Ovary (tissue), 7 donors: ENCODE measurements at regions not wholly inside any gene's neighbourhood (a gene's known extent, or its start where the extent isn't known, plus 50 kb on each side); places are given as distances from the start of the nearest gene placed in this dataset.

Experiments used
- DNase-seq, 5 donors: peaks; one replicate each; pipeline ENCODE4 v3.0.0-alpha.2; 2019 to 2020
- H3K27ac ChIP-seq, 2 donors: fragments of 200-600 bp; one replicate each; pipeline versions ENCODE4 v1.5.1 to v1.8.0; 2019 to 2022
- H3K27me3 ChIP-seq: fragments of 200-600 bp; one replicate; pipeline ENCODE4 v1.8.0; 2022
- H3K36me3 ChIP-seq: fragments of 200-600 bp; sonication (generic); one replicate; pipeline ENCODE4 v1.5.1; 2019
- H3K4me1 ChIP-seq: one replicate; pipeline ENCODE4 v1.8.1; 2013; ENCODE audit warnings: mild to moderate bottlenecking, moderate library complexity; ENCODE audit not compliant: insufficient read depth
- H3K4me3 ChIP-seq: fragments of 200-600 bp; sonication (generic); one replicate; pipeline ENCODE4 v1.5.1; 2017
- H3K9me3 ChIP-seq, 2 donors: fragments of 200-600 bp in 1 of 2; sonication (generic) in 1 of 2; one replicate each; pipeline versions ENCODE4 v1.5.1 to v1.8.1; 2013 to 2019; ENCODE audit warnings: mild to moderate bottlenecking in 1 of 2, moderate library complexity in 1 of 2
- EP300 ChIP-seq: sonication (generic); formaldehyde crosslinking; IDR thresholded peaks from one replicate; pipeline ENCODE4 v1.6.1; 2017; ENCODE audit warnings: antibody characterized with exemption
- POLR2A ChIP-seq: fragments of 450-650 bp; IDR thresholded peaks from one replicate; pipeline ENCODE4 v1.6.1; 2017; ENCODE audit warnings: antibody characterized with exemption, mild to moderate bottlenecking, moderate library complexity
- WGBS, 3 donors: extraction: QIAGEN DNeasy Blood & Tissue Kit in 1 of 3; methylation state at CpG; one replicate each; pipeline versions ENCODE4 v1.1.5 to v1.1.7; 2013 to 2017; 5-methylcytosine and 5-hydroxymethylcytosine counted together
- intact Hi-C, 4 donors: fragments of 100-400 bp; cut with DNase I; formaldehyde crosslinking; loops; one replicate each; pipeline versions ENCODE4 v1.11.0 to v1.15.1; 2022 to 2023
- TF ChIP-seq, protein P1 (sequence below), 3 donors: fragments of 450-650 bp in 2 of 3; fragments of 200-600 bp in 1 of 3; IDR thresholded peaks; one replicate each; pipeline versions ENCODE4 v1.5.1 to v1.8.0; 2016 to 2022; ENCODE audit warnings: antibody characterized with exemption in 3 of 3, mild to moderate bottlenecking in 1 of 3
- donor health status: DM: no; HTN: no; CAD: no; lungs with moderate emphysema.
- donor health status: DM: no; HTN: no; CAD: no.
- donor health status: Bipolar disorder and iron deficiency.
- donor health status: DM: no; HTN: no; CAD: no.
- donor health status: DM: yes; HTN: yes; CAD: no.

DNA sequence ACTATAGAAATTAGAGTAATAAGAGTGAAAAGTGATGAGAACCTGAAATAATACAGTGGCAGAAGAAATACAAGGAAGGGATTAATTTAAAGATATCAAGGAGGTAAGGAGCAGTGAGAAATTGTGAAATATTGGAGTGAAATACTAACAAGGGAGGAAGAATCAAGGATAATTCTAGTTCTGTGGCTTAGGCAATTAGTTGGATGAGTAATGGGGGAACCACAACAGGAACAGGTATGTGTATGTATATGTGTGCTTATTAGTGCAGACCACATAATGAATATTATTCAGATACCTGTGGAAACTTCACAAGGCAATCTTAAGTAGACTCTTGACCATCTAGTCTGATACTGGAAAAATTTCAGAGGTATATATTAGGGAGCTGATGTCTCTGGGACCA lies 143.3 kb downstream of the TINAG start:
- Histone ChIP-seq H3K36me3 (no peaks in the 10 kb centered on the region), H3K4me1 (no peaks in the 10 kb centered on the region), H3K9me3 (no peaks in the 10 kb centered on the region), H3K27me3 (no peaks in the 10 kb centered on the region), H3K27ac (no peak overlapping the region), H3K4me3 (no peak overlapping the region)
- intact Hi-C loops = no loop called here
- no peak for TF ChIP-seq POLR2A
- TF ChIP-seq EP300 = no peak
- TF ChIP-seq, protein P1, sequence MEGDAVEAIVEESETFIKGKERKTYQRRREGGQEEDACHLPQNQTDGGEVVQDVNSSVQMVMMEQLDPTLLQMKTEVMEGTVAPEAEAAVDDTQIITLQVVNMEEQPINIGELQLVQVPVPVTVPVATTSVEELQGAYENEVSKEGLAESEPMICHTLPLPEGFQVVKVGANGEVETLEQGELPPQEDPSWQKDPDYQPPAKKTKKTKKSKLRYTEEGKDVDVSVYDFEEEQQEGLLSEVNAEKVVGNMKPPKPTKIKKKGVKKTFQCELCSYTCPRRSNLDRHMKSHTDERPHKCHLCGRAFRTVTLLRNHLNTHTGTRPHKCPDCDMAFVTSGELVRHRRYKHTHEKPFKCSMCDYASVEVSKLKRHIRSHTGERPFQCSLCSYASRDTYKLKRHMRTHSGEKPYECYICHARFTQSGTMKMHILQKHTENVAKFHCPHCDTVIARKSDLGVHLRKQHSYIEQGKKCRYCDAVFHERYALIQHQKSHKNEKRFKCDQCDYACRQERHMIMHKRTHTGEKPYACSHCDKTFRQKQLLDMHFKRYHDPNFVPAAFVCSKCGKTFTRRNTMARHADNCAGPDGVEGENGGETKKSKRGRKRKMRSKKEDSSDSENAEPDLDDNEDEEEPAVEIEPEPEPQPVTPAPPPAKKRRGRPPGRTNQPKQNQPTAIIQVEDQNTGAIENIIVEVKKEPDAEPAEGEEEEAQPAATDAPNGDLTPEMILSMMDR (IDR thresholded peaks at IDR 0.05) = no peak
- no peak for DNase-seq

DNA sequence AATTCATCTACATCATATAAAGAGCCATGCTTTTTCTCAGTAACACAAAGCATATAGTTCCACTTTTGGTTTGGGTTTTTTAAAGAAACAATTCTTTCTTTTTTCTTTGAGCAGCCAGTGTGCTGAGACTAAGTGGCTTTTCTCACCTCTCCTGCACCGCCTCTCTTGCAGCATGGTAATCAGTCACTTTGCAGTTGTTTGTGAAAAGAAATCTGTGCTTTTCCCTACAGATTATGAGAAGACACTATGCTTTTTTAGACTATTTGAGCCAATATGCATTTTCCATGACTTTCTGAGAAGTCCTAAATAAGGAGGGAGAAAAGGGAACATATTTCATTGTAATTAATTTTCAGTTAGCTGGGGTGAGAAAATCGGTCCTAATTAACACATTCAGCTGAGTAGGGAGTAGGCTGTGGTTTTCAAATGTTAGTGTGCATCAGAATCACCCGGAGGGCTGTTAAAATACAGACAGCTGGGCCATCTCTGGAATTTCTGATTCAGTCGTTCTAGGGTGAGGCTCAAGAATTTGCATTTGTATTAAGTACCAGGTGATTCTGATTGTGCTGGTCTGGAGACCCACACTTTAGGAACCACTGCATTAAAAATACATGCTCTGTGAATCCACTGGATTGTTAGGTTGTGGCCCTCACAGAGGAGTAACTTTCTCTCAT lies 155.2 kb downstream of the TINAG start:
- intact Hi-C loops = no loop called here

DNA sequence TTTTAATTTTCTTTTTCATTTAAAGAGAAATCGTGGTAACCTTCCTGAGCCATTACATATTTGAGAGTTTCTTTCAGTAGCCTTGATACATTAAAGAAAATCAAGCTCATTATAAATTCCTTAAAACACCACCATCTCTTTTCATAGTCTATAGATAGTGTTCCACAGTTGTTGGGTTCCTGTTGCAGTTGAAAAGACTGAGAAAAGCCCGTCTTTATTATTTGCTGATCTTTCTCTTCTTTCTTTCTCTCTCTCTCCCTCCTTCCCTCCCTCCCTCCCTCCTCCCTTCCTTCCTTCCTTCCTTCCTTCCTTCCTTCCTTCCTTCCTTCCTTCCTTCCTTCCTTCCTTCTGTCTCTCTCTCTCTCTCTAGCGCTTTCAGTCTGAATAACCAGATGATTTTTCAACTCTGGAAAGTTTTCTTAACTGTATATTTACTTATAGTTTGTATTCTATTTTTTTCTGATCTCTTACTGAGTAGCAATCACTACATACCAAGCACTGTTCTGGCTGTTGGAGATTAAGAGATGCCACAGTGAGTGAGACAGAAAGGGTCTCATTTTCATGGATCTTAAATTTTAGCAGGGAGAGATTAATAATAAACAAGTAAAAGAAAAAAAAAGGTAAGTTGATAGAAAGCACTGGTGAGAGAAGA lies 157.5 kb downstream of the TINAG start:
- intact Hi-C loops = no loop called here
- no peaks in the 10 kb centered on the region for H3K4me1 ChIP-seq
- TF ChIP-seq, protein P1 (IDR thresholded peaks at IDR 0.05) = no peak
- TF ChIP-seq POLR2A = no peak
- no peak for TF ChIP-seq EP300
- DNase-seq = no peak
- no peak overlapping the region for H3K27ac ChIP-seq
- H3K9me3 ChIP-seq = no peaks in the 10 kb centered on the region
- no peaks in the 10 kb centered on the region for H3K27me3 ChIP-seq
- no peaks in the 10 kb centered on the region for H3K36me3 ChIP-seq
- no peak overlapping the region for H3K4me3 ChIP-seq
- 77 to 82% (median 81%) methylated on average over 3 of the region's 3 CpGs for whole genome bisulfite sequencing, 3 donors

More for the DNA sequence above, 155.2 kb downstream of the TINAG start:
- H3K4me3 ChIP-seq = no peak overlapping the region
- no peaks in the 10 kb centered on the region for H3K9me3 ChIP-seq
- WGBS, 3 donors = 44 to 46% (median 46%) methylated on average over 4 of the region's 4 CpGs
- no peaks in the 10 kb centered on the region for H3K4me1 ChIP-seq
- no peak for DNase-seq
- H3K36me3 ChIP-seq = no peaks in the 10 kb centered on the region
- TF ChIP-seq, protein P1 (IDR thresholded peaks at IDR 0.05) = no peak
- TF ChIP-seq EP300 (no peak), POLR2A (no peak)
- no peaks in the 10 kb centered on the region for H3K27me3 ChIP-seq
- no peak overlapping the region for H3K27ac ChIP-seq

DNA sequence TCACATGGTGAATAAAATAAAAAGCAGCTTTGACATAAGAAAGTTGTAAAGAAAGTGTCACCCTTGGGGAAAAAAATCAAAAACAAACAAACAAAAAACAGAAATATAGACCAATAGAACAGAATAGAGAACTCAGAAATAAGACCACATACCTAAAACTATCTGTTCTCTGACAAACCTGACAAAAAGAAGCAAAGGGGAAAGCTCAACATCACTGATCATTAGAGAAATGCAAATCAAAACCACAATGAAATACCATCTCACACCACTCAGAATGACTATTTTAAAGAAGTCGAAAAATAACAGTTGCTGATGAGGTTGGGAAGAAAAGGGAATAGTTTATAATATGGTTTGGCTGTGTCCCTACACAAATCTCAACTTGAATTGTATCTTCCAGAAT lies 159.1 kb downstream of the TINAG start:
- TF ChIP-seq, protein P1 (IDR thresholded peaks at IDR 0.05) = no peak
- intact Hi-C loops = no loop called here
- Histone ChIP-seq H3K4me3 (no peak overlapping the region), H3K27me3 (no peaks in the 10 kb centered on the region), H3K9me3 (no peaks in the 10 kb centered on the region), H3K36me3 (no peaks in the 10 kb centered on the region), H3K4me1 (no peaks in the 10 kb centered on the region), H3K27ac (no peak overlapping the region)
- 80 to 90% (median 87%) methylated on average over 1 of the region's 1 CpG for WGBS, 3 donors
- no peak for DNase-seq
